ENCODE measurements at regions not wholly inside any gene's neighbourhood (a gene's known extent, or its start where the extent isn't known, plus 50 kb on each side); places are given as distances from the start of the nearest gene placed in this dataset.
"Not testable (repeated sequence)": the region's sequence is repeated elsewhere in the genome, so short reads cannot be mapped to it uniquely, and the experiment has no call there.

DNA sequence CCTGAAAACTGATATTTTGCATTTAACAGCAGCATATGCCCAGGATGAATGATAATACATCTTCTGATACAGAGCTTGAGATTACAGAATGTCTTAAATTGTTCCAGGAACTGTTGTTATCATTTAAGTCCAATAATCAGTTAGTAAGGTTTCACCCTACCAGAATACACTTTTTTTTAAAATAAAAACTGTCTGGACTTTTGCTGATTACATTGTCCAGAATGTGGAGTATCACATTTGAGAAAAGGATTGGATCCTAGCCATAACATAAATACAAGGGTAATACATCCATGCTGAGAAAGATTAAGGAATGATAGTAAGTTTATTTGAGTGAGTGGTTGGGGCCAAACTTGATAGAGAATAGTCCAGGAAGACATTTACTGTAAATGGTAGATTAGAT, 71.0 kb downstream of the SEPTIN7 start:
- TF ChIP-seq, protein P1, sequence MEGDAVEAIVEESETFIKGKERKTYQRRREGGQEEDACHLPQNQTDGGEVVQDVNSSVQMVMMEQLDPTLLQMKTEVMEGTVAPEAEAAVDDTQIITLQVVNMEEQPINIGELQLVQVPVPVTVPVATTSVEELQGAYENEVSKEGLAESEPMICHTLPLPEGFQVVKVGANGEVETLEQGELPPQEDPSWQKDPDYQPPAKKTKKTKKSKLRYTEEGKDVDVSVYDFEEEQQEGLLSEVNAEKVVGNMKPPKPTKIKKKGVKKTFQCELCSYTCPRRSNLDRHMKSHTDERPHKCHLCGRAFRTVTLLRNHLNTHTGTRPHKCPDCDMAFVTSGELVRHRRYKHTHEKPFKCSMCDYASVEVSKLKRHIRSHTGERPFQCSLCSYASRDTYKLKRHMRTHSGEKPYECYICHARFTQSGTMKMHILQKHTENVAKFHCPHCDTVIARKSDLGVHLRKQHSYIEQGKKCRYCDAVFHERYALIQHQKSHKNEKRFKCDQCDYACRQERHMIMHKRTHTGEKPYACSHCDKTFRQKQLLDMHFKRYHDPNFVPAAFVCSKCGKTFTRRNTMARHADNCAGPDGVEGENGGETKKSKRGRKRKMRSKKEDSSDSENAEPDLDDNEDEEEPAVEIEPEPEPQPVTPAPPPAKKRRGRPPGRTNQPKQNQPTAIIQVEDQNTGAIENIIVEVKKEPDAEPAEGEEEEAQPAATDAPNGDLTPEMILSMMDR (IDR thresholded peaks at IDR 0.05; ENCODE audit: low read depth, low read length, missing control alignments), result no peak
- no peak for DNase-seq (ENCODE audit: low read depth)
- in situ Hi-C loops (cut with HindIII; ENCODE audit: low sequenced_read_pairs), result no loop called here
- H3K4me3 ChIP-seq (ENCODE audit: low read depth, low read length), result no peak overlapping the region

DNA sequence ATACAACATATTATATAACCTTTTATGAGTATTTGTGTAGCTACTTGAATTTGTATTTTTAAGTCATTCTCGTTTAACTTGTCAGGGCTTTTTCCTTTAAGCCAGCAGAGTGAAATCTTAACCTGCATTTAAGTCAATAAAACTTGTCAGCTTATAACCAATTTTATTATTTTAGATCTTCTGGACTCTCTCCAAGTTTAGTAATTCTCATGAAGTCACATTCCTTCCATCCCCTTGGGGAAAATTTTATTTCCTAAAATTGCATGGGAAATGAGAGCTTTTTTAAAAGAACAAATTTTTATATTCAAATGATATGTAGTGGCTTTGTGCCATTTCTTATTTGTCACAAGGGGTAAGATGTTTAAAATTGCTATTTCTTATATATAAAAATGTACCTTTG, 74.0 kb downstream of the SEPTIN7 start:
- in situ Hi-C loops (cut with HindIII; ENCODE audit: low sequenced_read_pairs), result no loop called here
- TF ChIP-seq, protein P1 (IDR thresholded peaks at IDR 0.05; ENCODE audit: low read depth, low read length, missing control alignments), result no peak
- H3K4me3 ChIP-seq (ENCODE audit: low read depth, low read length), result no peak overlapping the region
- no peak for DNase-seq (ENCODE audit: low read depth)

DNA sequence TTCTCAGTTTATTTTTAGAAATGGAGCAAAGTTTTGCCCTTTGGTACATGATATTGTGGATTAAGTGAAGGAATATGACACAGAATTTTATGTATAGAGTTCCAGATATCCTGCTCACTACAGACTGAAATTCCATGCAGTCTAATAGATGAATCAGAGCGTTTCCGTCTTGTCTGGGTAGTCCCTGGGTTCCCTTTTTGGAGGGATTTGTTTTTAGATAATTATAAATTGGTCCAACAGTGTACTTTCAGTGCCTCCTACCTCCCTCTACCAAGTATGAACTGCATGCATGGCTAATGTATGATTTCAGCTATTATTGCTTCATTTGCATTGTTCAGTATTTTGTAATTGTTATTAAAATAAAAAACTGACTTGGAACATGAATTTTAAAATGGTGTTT, 74.4 kb downstream of the SEPTIN7 start:
- in situ Hi-C loops (cut with HindIII; ENCODE audit: low sequenced_read_pairs), result no loop called here
- H3K4me3 ChIP-seq (ENCODE audit: low read depth, low read length), result no peak overlapping the region
- DNase-seq (ENCODE audit: low read depth), result no peak
- TF ChIP-seq, protein P1 (IDR thresholded peaks at IDR 0.05; ENCODE audit: low read depth, low read length, missing control alignments), result no peak

DNA sequence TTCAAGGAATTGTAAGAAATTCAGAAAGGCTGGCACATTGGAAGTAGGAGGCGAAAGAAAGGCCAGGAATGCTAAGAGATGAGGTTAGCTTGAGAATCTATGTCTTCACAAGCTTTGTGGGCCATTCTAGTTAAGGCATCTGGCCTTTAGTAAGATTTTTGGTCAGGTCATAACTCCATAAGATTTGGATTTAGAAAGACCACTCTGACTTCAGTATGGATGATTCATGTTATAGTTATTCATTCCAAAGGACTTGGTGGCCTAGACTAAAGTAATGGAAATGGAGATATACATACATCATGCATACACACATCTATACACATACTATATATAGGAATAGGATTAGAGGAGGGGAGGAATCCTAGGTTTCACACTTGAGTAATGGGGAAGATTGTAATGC, 77.5 kb downstream of the SEPTIN7 start:
- TF ChIP-seq, protein P1 (IDR thresholded peaks at IDR 0.05; ENCODE audit: low read depth, low read length, missing control alignments), result no peak
- DNase-seq (ENCODE audit: low read depth), result no peak
- in situ Hi-C loops (cut with HindIII; ENCODE audit: low sequenced_read_pairs), result no loop called here
- H3K4me3 ChIP-seq (ENCODE audit: low read depth, low read length), result no peak overlapping the region

DNA sequence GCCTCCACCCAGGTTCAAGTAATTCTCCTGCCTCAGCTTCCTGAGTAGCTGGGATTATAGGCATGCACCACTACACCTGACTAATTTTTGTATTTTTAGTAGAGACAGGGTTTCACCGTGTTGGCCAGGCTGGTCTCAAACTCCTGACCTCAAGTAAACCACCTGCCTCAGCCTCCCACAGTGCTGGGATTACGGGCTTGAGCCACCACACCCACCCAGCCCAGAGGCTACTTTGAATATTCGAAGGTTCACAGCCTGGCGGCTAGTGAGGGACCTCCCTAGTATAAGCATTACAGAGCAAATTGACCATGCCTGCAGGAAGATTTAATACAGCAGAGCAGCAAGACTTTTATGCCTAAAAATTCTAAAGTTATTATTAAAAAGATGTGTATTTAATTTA, 86.6 kb downstream of the SEPTIN7 start:
- H3K4me3 ChIP-seq (ENCODE audit: low read depth, low read length); in situ Hi-C loops (cut with HindIII; ENCODE audit: low sequenced_read_pairs); DNase-seq (ENCODE audit: low read depth): not testable (repeated sequence)

DNA sequence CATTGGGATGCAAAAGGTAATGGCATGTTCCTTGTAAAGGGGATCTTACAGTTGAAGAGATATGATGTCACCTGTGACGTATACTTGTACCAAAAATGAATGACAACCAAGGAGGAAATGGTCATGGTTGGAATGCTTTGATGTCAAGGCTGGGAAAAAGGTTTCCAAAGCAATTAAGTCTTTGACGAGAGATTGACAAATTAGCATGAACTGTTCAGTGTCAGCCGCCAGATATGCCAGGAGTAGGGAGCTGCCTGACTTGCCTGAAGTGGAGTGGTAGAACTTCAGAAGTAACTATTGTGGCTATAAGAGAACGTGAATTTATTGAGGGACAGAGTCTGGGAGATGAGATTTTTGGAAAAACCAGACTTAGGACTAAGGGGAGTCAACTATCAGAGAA, 88.1 kb downstream of the SEPTIN7 start:
- no peak overlapping the region for H3K4me3 ChIP-seq (ENCODE audit: low read depth, low read length)
- DNase-seq (ENCODE audit: low read depth), result no peak
- in situ Hi-C loops (cut with HindIII; ENCODE audit: low sequenced_read_pairs), result no loop called here
- TF ChIP-seq, protein P1 (IDR thresholded peaks at IDR 0.05; ENCODE audit: low read depth, low read length, missing control alignments), result no peak

DNA sequence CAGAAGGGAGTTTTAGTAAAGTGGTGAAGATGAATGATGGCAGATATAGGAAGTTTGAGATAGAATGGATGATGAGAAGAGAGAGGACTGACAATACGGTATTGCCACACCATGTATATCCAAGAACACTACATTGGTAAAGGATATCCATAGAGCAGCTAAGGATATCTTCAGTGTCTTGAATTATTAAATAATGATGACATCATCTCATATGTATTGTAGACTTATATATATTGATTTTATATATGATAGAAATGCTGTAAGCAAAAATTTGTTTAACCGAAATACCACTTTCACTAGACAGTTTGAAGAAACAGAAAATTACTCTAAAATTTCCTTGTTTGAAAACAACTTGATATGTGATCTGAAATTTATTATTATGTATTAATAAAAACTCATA, 89.0 kb downstream of the SEPTIN7 start:
- no peak for DNase-seq (ENCODE audit: low read depth)
- H3K4me3 ChIP-seq (ENCODE audit: low read depth, low read length), result no peak overlapping the region
- TF ChIP-seq, protein P1 (IDR thresholded peaks at IDR 0.05; ENCODE audit: low read depth, low read length, missing control alignments), result no peak
- in situ Hi-C loops (cut with HindIII; ENCODE audit: low sequenced_read_pairs), result no loop called here
